Astrocyte (in vitro differentiated cells and primary cell): ENCODE measurements at regions not wholly inside any gene's neighbourhood (a gene's known extent, or its start where the extent isn't known, plus 50 kb on each side); places are given as distances from the start of the nearest gene placed in this dataset.
A peak's percentile ranks its signal among the peaks of the same experiment; 100 is the strongest.

Experiments
- DNase-seq: peaks from one replicate; pipeline ENCODE4 v3.0.0-alpha.2; 2010; ENCODE audit warnings: low read depth
- FAIRE-seq: peaks from 2 replicates; lab custom pipeline; 2011; peaks lifted over from hg19 to GRCh38; lab: Jason Lieb, UNC
- H2AFZ ChIP-seq: 2 replicates; pipeline ENCODE4 v1.6.0; 2012; ENCODE audit warnings: low read depth, low read length, inconsistent platforms
- H3K27ac ChIP-seq: 2 replicates; pipeline ENCODE4 v1.5.1; 2011; ENCODE audit warnings: low read depth, low read length, inconsistent platforms
- H3K27me3 ChIP-seq: 2 replicates; pipeline ENCODE4 v1.6.0; 2011; ENCODE audit warnings: low read length, inconsistent platforms; ENCODE audit not compliant: insufficient read depth
- H3K36me3 ChIP-seq: 2 replicates; pipeline ENCODE4 v1.5.1; 2011; ENCODE audit warnings: low read length, inconsistent platforms; ENCODE audit not compliant: insufficient read depth
- H3K4me1 ChIP-seq: 2 replicates; pipeline ENCODE4 v1.5.1; 2011; ENCODE audit warnings: low read length, inconsistent platforms; ENCODE audit not compliant: insufficient read depth
- H3K4me2 ChIP-seq: 2 replicates; pipeline ENCODE4 v1.6.0; 2012; ENCODE audit warnings: low read length, inconsistent platforms
- H3K4me3 ChIP-seq: 2 replicates; pipeline ENCODE4 v1.5.1; 2011; ENCODE audit warnings: low read depth, mild to moderate bottlenecking, low read length, inconsistent platforms; ENCODE audit not compliant: insufficient read depth
- H3K79me2 ChIP-seq: 2 replicates; pipeline ENCODE4 v1.6.0; 2012; ENCODE audit warnings: mild to moderate bottlenecking, low read length, inconsistent platforms; ENCODE audit not compliant: insufficient read depth
- H3K9ac ChIP-seq: 2 replicates; pipeline ENCODE4 v1.6.0; 2012; ENCODE audit warnings: mild to moderate bottlenecking, low read length, inconsistent platforms
- H3K9me3 ChIP-seq: 2 replicates; pipeline ENCODE4 v1.5.1; 2012; ENCODE audit warnings: low read depth, mild to moderate bottlenecking, low read length, inconsistent platforms; ENCODE audit not compliant: insufficient read depth
- H4K20me1 ChIP-seq: 2 replicates; pipeline ENCODE4 v1.6.0; 2012; ENCODE audit warnings: low read length, inconsistent platforms; ENCODE audit not compliant: insufficient read depth
- H3K27ac Mint-ChIP-seq: one replicate; pipeline ENCODE4 v1.8.0; 2021; ENCODE audit warnings: mild to moderate bottlenecking, mixed read lengths; ENCODE audit not compliant: unreplicated experiment
- H3K27me3 Mint-ChIP-seq: one replicate; pipeline ENCODE4 v1.8.0; 2021; ENCODE audit warnings: low read depth, mixed read lengths; ENCODE audit not compliant: unreplicated experiment
- H3K36me3 Mint-ChIP-seq: one replicate; pipeline ENCODE4 v1.8.0; 2021; ENCODE audit warnings: low read depth, mixed read lengths; ENCODE audit not compliant: unreplicated experiment
- H3K4me1 Mint-ChIP-seq: one replicate; pipeline ENCODE4 v1.8.0; 2021; ENCODE audit warnings: low read depth, mixed read lengths; ENCODE audit not compliant: unreplicated experiment
- H3K4me3 Mint-ChIP-seq: one replicate; pipeline ENCODE4 v1.8.0; 2021; ENCODE audit warnings: mild to moderate bottlenecking, moderate library complexity, mixed read lengths; ENCODE audit not compliant: unreplicated experiment
- H3K9me3 Mint-ChIP-seq: one replicate; pipeline ENCODE4 v1.8.0; 2021; ENCODE audit warnings: mild to moderate bottlenecking, mixed read lengths; ENCODE audit not compliant: unreplicated experiment
- EZH2 ChIP-seq: IDR thresholded peaks from 2 replicates; pipeline ENCODE4 v1.6.1; 2012; ENCODE audit warnings: mild to moderate bottlenecking, low read length, inconsistent platforms; ENCODE audit not compliant: insufficient read depth
- TF ChIP-seq, protein P1 (sequence below): IDR thresholded peaks from 2 replicates; pipeline ENCODE4 v1.5.1; 2011; ENCODE audit warnings: low read depth, mild to moderate bottlenecking, inconsistent platforms, low read length, moderate library complexity; ENCODE audit not compliant: insufficient read depth

DNA sequence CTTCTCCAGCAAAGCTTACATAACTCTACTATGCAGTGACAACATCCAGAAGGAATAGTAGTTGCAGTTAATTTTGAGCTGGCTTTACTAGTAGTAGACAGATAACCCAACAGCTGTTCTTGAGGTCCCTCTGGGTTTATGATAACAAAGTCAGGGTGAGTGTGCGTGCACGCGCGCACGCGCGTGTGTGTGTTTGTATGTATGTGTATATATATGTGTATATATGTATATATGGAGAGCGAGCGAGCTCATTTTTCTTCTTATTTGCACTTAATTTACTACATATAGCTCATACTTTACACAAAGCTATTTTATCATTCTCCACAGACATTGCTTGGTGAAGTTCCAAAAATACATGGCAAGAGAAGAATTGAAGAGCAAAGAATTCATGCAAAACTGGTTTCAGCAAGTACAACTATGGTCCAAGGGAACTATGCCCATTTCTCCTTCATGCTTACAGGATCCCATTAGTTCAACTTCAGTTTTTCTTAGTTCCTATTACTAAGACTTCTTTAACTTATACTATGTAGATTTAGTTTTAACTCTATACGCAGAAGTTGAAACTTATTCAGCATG lies 105.9 kb upstream of the TMEM168 start:
- H3K27ac ChIP-seq, result no peak overlapping the region
- Mint-ChIP-seq H3K4me3 (no peak overlapping the region), H3K27ac (no peak overlapping the region), H3K27me3 (no peaks in the 10 kb centered on the region), H3K9me3 (peaks cover 3% of the 10 kb centered on the region), H3K4me1 (no peaks in the 10 kb centered on the region), H3K36me3 (peaks cover 9% of the 10 kb centered on the region)
- H3K4me1 ChIP-seq, result no peaks in the 10 kb centered on the region
- no peak overlapping the region for H3K4me2 ChIP-seq
- H3K36me3 ChIP-seq, result peaks cover 2% of the 10 kb centered on the region
- no peak overlapping the region for H3K9ac ChIP-seq
- no peak for TF ChIP-seq EZH2
- TF ChIP-seq, protein P1, sequence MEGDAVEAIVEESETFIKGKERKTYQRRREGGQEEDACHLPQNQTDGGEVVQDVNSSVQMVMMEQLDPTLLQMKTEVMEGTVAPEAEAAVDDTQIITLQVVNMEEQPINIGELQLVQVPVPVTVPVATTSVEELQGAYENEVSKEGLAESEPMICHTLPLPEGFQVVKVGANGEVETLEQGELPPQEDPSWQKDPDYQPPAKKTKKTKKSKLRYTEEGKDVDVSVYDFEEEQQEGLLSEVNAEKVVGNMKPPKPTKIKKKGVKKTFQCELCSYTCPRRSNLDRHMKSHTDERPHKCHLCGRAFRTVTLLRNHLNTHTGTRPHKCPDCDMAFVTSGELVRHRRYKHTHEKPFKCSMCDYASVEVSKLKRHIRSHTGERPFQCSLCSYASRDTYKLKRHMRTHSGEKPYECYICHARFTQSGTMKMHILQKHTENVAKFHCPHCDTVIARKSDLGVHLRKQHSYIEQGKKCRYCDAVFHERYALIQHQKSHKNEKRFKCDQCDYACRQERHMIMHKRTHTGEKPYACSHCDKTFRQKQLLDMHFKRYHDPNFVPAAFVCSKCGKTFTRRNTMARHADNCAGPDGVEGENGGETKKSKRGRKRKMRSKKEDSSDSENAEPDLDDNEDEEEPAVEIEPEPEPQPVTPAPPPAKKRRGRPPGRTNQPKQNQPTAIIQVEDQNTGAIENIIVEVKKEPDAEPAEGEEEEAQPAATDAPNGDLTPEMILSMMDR, result no peak
- H4K20me1 ChIP-seq, result peaks cover 17% of the 10 kb centered on the region
- H2AFZ ChIP-seq, result no peak overlapping the region
- no peaks in the 10 kb centered on the region for H3K27me3 ChIP-seq
- peaks cover 9% of the 10 kb centered on the region for H3K79me2 ChIP-seq
- FAIRE-seq (no peak), DNase-seq (no peak)
- H3K9me3 ChIP-seq, result no peaks in the 10 kb centered on the region
- H3K4me3 ChIP-seq, result no peak overlapping the region

DNA sequence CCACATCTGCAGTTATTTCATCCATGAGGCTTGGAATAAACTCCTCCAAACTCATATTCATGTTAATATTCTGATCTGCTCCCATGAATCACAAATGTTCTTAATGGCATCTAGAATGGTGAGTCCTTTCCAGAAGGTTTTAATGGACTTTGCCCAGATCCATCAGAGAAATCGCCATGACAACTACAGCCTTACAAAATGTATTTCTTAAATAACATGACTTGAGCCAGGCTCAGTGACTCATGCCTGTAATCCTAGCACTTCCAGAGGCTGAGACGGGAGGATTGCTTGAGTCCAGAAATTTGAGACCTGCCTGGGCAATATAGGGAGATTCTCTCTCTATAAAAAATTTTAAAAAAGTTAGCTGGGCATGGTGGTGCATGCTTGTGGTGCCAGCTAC lies 102.1 kb upstream of the TMEM168 start:
- H3K27ac Mint-ChIP-seq, result no peak overlapping the region

DNA sequence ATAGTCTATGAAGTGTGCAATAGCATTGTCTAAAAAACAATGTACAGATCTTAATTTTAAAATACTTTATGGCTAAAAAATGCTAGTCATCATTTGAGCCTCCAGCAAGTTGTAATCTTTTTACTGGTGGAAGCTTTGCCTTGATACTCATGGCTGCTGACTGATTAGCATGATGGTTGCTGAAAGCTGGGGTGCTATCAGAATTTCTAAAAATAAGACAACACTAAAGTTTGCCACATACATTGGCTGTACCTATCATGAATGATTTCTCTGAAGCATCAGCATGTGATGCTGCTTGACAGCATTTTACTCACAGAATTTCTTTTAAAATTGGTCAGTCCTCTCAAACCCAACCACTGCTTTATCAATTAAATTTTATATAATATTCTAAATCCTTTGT lies 101.5 kb upstream of the TMEM168 start:
- TF ChIP-seq, protein P1, result no peak
- TF ChIP-seq EZH2, result no peak
- H3K4me1 Mint-ChIP-seq, result peaks cover 10% of the 10 kb centered on the region
- H3K4me1 ChIP-seq, result no peaks in the 10 kb centered on the region

More for the DNA sequence above, 102.1 kb upstream of the TMEM168 start:
- no peaks in the 10 kb centered on the region for H3K9me3 ChIP-seq
- H4K20me1 ChIP-seq, result peaks cover 7% of the 10 kb centered on the region
- H3K79me2 ChIP-seq, result no peaks in the 10 kb centered on the region
- Mint-ChIP-seq H3K4me1 (peaks cover 10% of the 10 kb centered on the region), H3K9me3 (no peaks in the 10 kb centered on the region), H3K4me3 (no peak overlapping the region), H3K36me3 (peaks cover 9% of the 10 kb centered on the region), H3K27me3 (no peaks in the 10 kb centered on the region)
- H3K27ac ChIP-seq, result no peak overlapping the region
- no peaks in the 10 kb centered on the region for H3K27me3 ChIP-seq
- H3K4me1 ChIP-seq, result no peaks in the 10 kb centered on the region
- H3K4me3 ChIP-seq, result no peak overlapping the region
- H2AFZ ChIP-seq, result no peak overlapping the region
- FAIRE-seq (no peak), DNase-seq (peak; percentile 30)
- H3K9ac ChIP-seq, result no peak overlapping the region
- no peak overlapping the region for H3K4me2 ChIP-seq
- no peak for TF ChIP-seq EZH2
- TF ChIP-seq, protein P1, result no peak
- peaks cover 2% of the 10 kb centered on the region for H3K36me3 ChIP-seq

More for the DNA sequence above, 101.5 kb upstream of the TMEM168 start:
- Mint-ChIP-seq H3K27me3 (no peaks in the 10 kb centered on the region), H3K4me3 (no peak overlapping the region), H3K36me3 (peaks cover 9% of the 10 kb centered on the region), H3K27ac (no peak overlapping the region), H3K9me3 (no peaks in the 10 kb centered on the region)
- H3K27me3 ChIP-seq, result no peaks in the 10 kb centered on the region
- no peak overlapping the region for H3K27ac ChIP-seq
- H3K9ac ChIP-seq, result no peak overlapping the region
- no peak overlapping the region for H2AFZ ChIP-seq
- FAIRE-seq (no peak), DNase-seq (no peak)
- H3K36me3 ChIP-seq, result peaks cover 2% of the 10 kb centered on the region
- H3K9me3 ChIP-seq, result no peaks in the 10 kb centered on the region
- no peaks in the 10 kb centered on the region for H3K79me2 ChIP-seq
- peaks cover 7% of the 10 kb centered on the region for H4K20me1 ChIP-seq
- H3K4me3 ChIP-seq, result no peak overlapping the region
- H3K4me2 ChIP-seq, result no peak overlapping the region
